PC-9 (cell line): ENCODE measurements at regions not wholly inside any gene's neighbourhood (a gene's known extent, or its start where the extent isn't known, plus 50 kb on each side); places are given as distances from the start of the nearest gene placed in this dataset.

Experiments
- CTCF ChIP-seq: fragments of 200-600 bp; sonication (generic); conservative IDR thresholded peaks from 2 replicates; pipeline ENCODE4 v1.6.1; 2017; ENCODE audit warnings: mixed run types, antibody characterized with exemption, mild to moderate bottlenecking, moderate library complexity
- EZH2 ChIP-seq: fragments of 200-600 bp; sonication (generic); IDR thresholded peaks from 2 replicates; pipeline ENCODE4 v1.8.0; 2017; ENCODE audit warnings: antibody characterized with exemption, low read depth

GRCh38 chr7:68613405-68613804, 984.9 kb upstream of the AUTS2 start:
- TF ChIP-seq CTCF (no peak), EZH2 (no peak)
